ENCODE measurements at regions not wholly inside any gene's neighbourhood (a gene's known extent, or its start where the extent isn't known, plus 50 kb on each side); places are given as distances from the start of the nearest gene placed in this dataset.

DNA sequence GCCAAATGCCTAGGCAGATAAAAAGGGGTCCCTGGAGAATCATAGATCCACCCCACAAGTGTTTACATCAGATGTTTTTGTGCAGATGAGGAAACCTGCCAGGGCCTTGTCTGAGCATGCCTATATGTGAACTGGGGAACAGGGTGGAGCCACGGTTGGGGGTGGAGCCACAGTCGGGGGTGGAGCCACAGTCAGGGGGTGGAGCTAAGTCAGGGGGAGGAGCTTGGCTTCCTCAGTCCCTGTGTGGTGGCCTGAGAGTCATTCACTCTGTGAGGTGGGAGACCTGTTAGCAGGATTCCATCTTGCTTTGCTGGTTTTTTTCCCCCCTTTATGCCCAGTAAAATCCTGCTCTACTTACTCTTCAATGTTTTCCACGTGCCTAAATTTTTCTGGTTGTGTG is 57.8 kb upstream of the TGFBR2 start:
- intact Hi-C loops (cut with DNase I): no loop called here
- no peak for FAIRE-seq

DNA sequence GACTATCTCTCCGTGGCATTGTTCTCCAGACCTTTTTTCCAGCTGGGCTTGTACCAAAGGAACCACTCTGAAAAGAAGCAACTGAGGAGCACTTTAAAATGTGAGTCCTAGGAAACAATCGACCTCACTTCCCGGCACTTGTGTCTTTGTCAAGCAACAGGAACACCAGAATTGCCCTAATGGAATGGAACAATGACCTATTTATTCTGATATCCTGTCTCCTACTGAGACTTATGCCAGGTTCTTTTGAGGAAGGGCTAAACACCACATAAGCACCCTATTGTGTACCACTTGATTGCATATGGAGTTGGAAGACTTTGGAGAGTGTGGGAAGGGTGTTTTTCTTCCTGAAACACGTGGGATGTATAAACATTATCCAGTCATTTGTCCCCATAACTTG is 56.8 kb upstream of the TGFBR2 start:
- peaks cover 0 to 3% (median 0%) of the 10 kb centered on the region in 3 donors for H3K4me1 ChIP-seq (ENCODE audit: control insufficient read depth in 2 of 3, insufficient read depth in 2 of 3, low read depth in 1 of 3, low read length in 3 of 3)
- TF ChIP-seq, protein P1, sequence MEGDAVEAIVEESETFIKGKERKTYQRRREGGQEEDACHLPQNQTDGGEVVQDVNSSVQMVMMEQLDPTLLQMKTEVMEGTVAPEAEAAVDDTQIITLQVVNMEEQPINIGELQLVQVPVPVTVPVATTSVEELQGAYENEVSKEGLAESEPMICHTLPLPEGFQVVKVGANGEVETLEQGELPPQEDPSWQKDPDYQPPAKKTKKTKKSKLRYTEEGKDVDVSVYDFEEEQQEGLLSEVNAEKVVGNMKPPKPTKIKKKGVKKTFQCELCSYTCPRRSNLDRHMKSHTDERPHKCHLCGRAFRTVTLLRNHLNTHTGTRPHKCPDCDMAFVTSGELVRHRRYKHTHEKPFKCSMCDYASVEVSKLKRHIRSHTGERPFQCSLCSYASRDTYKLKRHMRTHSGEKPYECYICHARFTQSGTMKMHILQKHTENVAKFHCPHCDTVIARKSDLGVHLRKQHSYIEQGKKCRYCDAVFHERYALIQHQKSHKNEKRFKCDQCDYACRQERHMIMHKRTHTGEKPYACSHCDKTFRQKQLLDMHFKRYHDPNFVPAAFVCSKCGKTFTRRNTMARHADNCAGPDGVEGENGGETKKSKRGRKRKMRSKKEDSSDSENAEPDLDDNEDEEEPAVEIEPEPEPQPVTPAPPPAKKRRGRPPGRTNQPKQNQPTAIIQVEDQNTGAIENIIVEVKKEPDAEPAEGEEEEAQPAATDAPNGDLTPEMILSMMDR (IDR thresholded peaks at IDR 0.05; ENCODE audit: borderline replicate concordance, extremely low read depth, insufficient read depth): no peak
- DNase-seq: no peak
- FAIRE-seq: no peak
- intact Hi-C loops (cut with DNase I): no loop called here
- no peak overlapping the region for H3K9ac ChIP-seq (ENCODE audit: low read length in 3 of 3)
- no peaks in the 10 kb centered on the region for H3K27me3 ChIP-seq (ENCODE audit: control insufficient read depth, insufficient read depth, low read length)
- H3K4me3 ChIP-seq (ENCODE audit: low read length in 3 of 3): no peak overlapping the region
- H3K36me3 ChIP-seq (ENCODE audit: control insufficient read depth in 2 of 3, insufficient read depth in 3 of 3, low read length in 3 of 3): no peaks in the 10 kb centered on the region
- no peaks in the 10 kb centered on the region for H3K9me3 ChIP-seq (ENCODE audit: control insufficient read depth in 2 of 3, insufficient read depth in 1 of 3, low read length in 3 of 3)
- H3K27ac ChIP-seq (ENCODE audit: low read depth in 2 of 2, low read length in 2 of 2): no peak overlapping the region

More for the DNA sequence above, 57.8 kb upstream of the TGFBR2 start:
- peak in 1 of 5 donors; percentile 35 for DNase-seq
- peaks cover 0 to 3% (median 0%) of the 10 kb centered on the region in 3 donors for H3K4me1 ChIP-seq (ENCODE audit: control insufficient read depth in 2 of 3, insufficient read depth in 2 of 3, low read depth in 1 of 3, low read length in 3 of 3)
- no peak overlapping the region for H3K27ac ChIP-seq (ENCODE audit: low read depth in 2 of 2, low read length in 2 of 2)
- TF ChIP-seq, protein P1 (IDR thresholded peaks at IDR 0.05; ENCODE audit: borderline replicate concordance, extremely low read depth, insufficient read depth): no peak
- H3K9ac ChIP-seq (ENCODE audit: low read length in 3 of 3): no peak overlapping the region
- no peaks in the 10 kb centered on the region for H3K9me3 ChIP-seq (ENCODE audit: control insufficient read depth in 2 of 3, insufficient read depth in 1 of 3, low read length in 3 of 3)
- no peaks in the 10 kb centered on the region for H3K36me3 ChIP-seq (ENCODE audit: control insufficient read depth in 2 of 3, insufficient read depth in 3 of 3, low read length in 3 of 3)
- no peaks in the 10 kb centered on the region for H3K27me3 ChIP-seq (ENCODE audit: control insufficient read depth, insufficient read depth, low read length)
- no peak overlapping the region for H3K4me3 ChIP-seq (ENCODE audit: low read length in 3 of 3)

DNA sequence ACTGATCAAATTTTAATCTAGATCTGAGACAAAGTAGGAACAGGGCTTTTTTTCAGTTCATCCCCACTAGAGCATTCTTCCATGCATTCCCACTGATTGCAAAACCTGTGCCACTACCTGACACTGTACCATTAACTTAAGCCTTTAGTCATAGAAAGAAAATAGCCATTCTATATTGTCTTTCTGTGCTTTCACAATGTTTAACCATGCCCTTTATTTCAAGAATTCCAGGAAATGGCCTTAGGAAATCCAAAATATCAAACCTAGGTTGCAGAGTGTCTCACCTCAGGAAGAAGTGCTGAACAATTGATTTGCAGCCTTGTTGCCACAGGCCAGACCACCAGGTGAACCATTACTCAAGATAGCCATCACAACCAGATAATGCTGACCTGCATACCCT is 56.2 kb upstream of the TGFBR2 start:
- Histone ChIP-seq H3K27ac (ENCODE audit: low read depth in 2 of 2, low read length in 2 of 2) (no peak overlapping the region), H3K36me3 (ENCODE audit: control insufficient read depth in 2 of 3, insufficient read depth in 3 of 3, low read length in 3 of 3) (no peaks in the 10 kb centered on the region), H3K9ac (ENCODE audit: low read length in 3 of 3) (no peak overlapping the region), H3K27me3 (ENCODE audit: control insufficient read depth, insufficient read depth, low read length) (no peaks in the 10 kb centered on the region), H3K4me1 (ENCODE audit: control insufficient read depth in 2 of 3, insufficient read depth in 2 of 3, low read depth in 1 of 3, low read length in 3 of 3) (peaks cover 0 to 3% (median 0%) of the 10 kb centered on the region in 3 donors), H3K9me3 (ENCODE audit: control insufficient read depth in 2 of 3, insufficient read depth in 1 of 3, low read length in 3 of 3) (no peaks in the 10 kb centered on the region), H3K4me3 (ENCODE audit: low read length in 3 of 3) (no peak overlapping the region)
- FAIRE-seq (no peak), DNase-seq (no peak)
- TF ChIP-seq, protein P1 (IDR thresholded peaks at IDR 0.05; ENCODE audit: borderline replicate concordance, extremely low read depth, insufficient read depth): no peak
- intact Hi-C loops (cut with DNase I): no loop called here

DNA sequence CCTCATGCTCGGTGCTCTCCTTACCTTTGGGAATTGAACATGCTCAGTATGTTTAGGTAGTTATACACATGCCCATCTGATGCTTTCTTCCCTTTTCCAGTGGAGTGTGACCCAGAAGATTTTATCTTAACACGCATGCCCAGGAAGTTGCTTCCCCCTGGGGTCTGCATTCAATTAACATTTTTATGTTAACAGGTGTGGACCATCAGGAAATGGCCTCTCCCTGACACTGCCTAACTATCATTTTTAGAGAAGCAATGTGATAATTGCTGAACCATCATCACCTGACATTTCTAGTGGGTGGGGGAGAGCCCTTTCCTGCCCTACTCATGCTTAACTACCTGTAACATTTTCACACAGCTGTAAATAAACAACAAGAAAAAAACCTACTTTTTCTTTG is 55.1 kb upstream of the TGFBR2 start:
- Histone ChIP-seq H3K36me3 (ENCODE audit: control insufficient read depth in 2 of 3, insufficient read depth in 3 of 3, low read length in 3 of 3) (no peaks in the 10 kb centered on the region), H3K9ac (ENCODE audit: low read length in 3 of 3) (no peak overlapping the region), H3K27me3 (ENCODE audit: control insufficient read depth, insufficient read depth, low read length) (no peaks in the 10 kb centered on the region), H3K4me1 (ENCODE audit: control insufficient read depth in 2 of 3, insufficient read depth in 2 of 3, low read depth in 1 of 3, low read length in 3 of 3) (peaks cover 0 to 3% (median 0%) of the 10 kb centered on the region in 3 donors), H3K9me3 (ENCODE audit: control insufficient read depth in 2 of 3, insufficient read depth in 1 of 3, low read length in 3 of 3) (no peaks in the 10 kb centered on the region), H3K4me3 (ENCODE audit: low read length in 3 of 3) (no peak overlapping the region), H3K27ac (ENCODE audit: low read depth in 2 of 2, low read length in 2 of 2) (no peak overlapping the region)
- TF ChIP-seq, protein P1 (IDR thresholded peaks at IDR 0.05; ENCODE audit: borderline replicate concordance, extremely low read depth, insufficient read depth): no peak
- DNase-seq: peak in 4 of 5 donors; percentile 35 to 64 (median 48)
- intact Hi-C loops (cut with DNase I): no loop called here
- FAIRE-seq: no peak
